Colonic mucosa (tissue), 4 donors: ENCODE measurements at regions not wholly inside any gene's neighbourhood (a gene's known extent, or its start where the extent isn't known, plus 50 kb on each side); places are given as distances from the start of the nearest gene placed in this dataset.
"Not testable (repeated sequence)": the region's sequence is repeated elsewhere in the genome, so short reads cannot be mapped to it uniquely, and the experiment has no call there.

Source experiments
- DNase-seq: peaks from one replicate; pipeline ENCODE4 v3.0.0-alpha.2; 2020
- H3K27ac ChIP-seq: fragments of 200-600 bp; one replicate; pipeline ENCODE4 v1.8.0; 2021
- H3K27me3 ChIP-seq: fragments of 200-600 bp; one replicate; pipeline ENCODE4 v1.8.0; 2021
- H3K36me3 ChIP-seq: fragments of 200-600 bp; one replicate; pipeline ENCODE4 v1.8.0; 2021
- H3K4me1 ChIP-seq: fragments of 200-600 bp; one replicate; pipeline ENCODE4 v1.8.0; 2021; ENCODE audit warnings: mild to moderate bottlenecking
- H3K4me3 ChIP-seq: fragments of 200-600 bp; one replicate; pipeline ENCODE4 v1.8.0; 2021
- H3K9ac ChIP-seq, 2 donors: one replicate each; pipeline ENCODE4 v1.7.0; 2013; ENCODE audit warnings: control low read depth in 2 of 2, low read depth in 2 of 2, low read length in 2 of 2
- H3K9me3 ChIP-seq: fragments of 200-600 bp; one replicate; pipeline ENCODE4 v1.8.0; 2021
- intact Hi-C: fragments of 100-400 bp; cut with DNase I; formaldehyde crosslinking; loops from one replicate; pipeline ENCODE4 v1.14.1; 2022
- TF ChIP-seq, protein P1 (sequence below): fragments of 200-600 bp; IDR thresholded peaks from one replicate; pipeline ENCODE4 v1.8.0; 2022; ENCODE audit warnings: antibody characterized with exemption, mild to moderate bottlenecking
- donor health status: healthy.
- donor health status: DM: no; HTN: no; CAD: no.
- donor health status: DM: no; HTN: no; CAD: no.

DNA sequence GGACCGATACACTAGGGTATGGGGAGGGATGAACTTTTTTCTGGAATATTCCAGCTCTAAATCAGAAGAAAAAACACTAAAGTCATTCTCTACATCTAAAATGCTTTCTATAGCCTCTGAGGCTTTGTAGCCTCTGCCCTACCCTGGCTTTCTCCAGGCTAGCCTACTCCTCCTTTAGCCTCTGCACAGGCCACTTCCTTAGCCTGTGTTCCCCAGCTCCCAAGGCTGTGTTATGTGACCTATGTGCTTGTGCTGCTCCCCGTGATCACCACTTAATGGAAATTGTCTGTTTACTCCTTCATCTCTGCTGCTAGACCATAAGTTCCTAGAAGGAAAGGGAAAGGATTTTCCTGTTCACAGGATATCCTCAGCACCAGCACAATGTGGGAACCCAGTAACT is 92.8 kb downstream of the SEC16B start:
- H3K9me3 ChIP-seq: no peaks in the 10 kb centered on the region

DNA sequence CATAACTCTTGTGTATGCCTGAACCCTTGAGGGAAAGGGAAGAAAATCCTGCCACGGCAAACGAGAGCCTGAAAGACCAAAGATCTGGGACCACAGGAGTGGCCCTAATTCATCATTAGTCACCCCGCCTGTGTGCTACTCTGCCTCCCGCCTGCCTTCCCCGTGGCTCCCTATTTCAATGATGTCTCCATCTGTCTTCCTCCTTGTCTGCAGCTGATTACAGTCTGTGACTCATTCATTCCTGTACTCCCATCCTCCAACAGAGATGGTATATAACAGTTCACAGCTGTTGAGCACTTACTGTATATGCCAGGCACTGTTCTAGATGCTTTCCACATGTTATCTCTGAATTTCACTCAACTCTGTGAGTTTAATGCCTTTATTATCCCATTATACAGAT is 96.6 kb downstream of the SEC16B start:
- no peaks in the 10 kb centered on the region for H3K4me1 ChIP-seq
- H3K36me3 ChIP-seq: no peaks in the 10 kb centered on the region
- H3K4me3 ChIP-seq: no peak overlapping the region
- DNase-seq: no peak
- intact Hi-C loops: no loop called here
- TF ChIP-seq, protein P1, sequence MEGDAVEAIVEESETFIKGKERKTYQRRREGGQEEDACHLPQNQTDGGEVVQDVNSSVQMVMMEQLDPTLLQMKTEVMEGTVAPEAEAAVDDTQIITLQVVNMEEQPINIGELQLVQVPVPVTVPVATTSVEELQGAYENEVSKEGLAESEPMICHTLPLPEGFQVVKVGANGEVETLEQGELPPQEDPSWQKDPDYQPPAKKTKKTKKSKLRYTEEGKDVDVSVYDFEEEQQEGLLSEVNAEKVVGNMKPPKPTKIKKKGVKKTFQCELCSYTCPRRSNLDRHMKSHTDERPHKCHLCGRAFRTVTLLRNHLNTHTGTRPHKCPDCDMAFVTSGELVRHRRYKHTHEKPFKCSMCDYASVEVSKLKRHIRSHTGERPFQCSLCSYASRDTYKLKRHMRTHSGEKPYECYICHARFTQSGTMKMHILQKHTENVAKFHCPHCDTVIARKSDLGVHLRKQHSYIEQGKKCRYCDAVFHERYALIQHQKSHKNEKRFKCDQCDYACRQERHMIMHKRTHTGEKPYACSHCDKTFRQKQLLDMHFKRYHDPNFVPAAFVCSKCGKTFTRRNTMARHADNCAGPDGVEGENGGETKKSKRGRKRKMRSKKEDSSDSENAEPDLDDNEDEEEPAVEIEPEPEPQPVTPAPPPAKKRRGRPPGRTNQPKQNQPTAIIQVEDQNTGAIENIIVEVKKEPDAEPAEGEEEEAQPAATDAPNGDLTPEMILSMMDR: no peak
- no peaks in the 10 kb centered on the region for H3K9me3 ChIP-seq
- no peak overlapping the region for H3K27ac ChIP-seq
- no peak overlapping the region for H3K9ac ChIP-seq
- no peaks in the 10 kb centered on the region for H3K27me3 ChIP-seq

More for the DNA sequence above, 92.8 kb downstream of the SEC16B start:
- Histone ChIP-seq H3K4me1 (no peaks in the 10 kb centered on the region), H3K27me3 (no peaks in the 10 kb centered on the region), H3K27ac (no peak overlapping the region), H3K36me3 (no peaks in the 10 kb centered on the region), H3K9ac (no peak overlapping the region), H3K4me3 (no peak overlapping the region)
- TF ChIP-seq, protein P1: no peak
- no peak for DNase-seq
- intact Hi-C loops: no loop called here

DNA sequence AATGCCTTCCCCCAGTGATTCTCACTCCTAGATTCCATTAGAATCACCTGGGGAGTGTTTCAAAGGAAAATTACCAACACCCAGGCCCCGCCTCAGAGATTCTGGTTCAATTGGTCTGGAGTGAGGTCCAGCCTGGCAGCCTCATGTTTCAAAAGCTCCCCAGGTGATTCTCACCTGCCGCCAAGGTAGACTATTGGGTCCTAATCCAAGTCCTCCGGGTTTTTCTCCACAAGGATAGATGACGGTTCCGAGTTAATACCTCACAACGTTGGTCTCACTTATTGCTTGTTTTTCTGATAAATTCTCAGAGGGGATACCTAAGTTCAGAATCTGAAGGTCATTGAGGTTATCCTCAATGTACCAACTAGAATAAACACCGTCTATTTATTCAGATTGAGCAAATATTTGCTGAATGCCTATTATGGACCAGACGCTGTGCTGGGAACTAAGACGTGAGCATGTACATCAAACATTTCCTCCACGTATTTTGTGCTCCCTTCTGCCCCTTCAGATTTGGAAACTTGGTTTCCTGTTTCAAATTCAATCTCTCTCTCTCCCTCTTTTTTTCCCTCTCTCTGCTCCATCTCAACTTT is 97.5 kb downstream of the SEC16B start:
- no peaks in the 10 kb centered on the region for H3K4me1 ChIP-seq
- H3K27me3 ChIP-seq: no peaks in the 10 kb centered on the region
- no peak overlapping the region for H3K9ac ChIP-seq
- no peak overlapping the region for H3K27ac ChIP-seq
- DNase-seq: no peak
- no peaks in the 10 kb centered on the region for H3K36me3 ChIP-seq
- H3K4me3 ChIP-seq: no peak overlapping the region
- TF ChIP-seq, protein P1: no peak
- no peaks in the 10 kb centered on the region for H3K9me3 ChIP-seq
- intact Hi-C loops: no loop called here

DNA sequence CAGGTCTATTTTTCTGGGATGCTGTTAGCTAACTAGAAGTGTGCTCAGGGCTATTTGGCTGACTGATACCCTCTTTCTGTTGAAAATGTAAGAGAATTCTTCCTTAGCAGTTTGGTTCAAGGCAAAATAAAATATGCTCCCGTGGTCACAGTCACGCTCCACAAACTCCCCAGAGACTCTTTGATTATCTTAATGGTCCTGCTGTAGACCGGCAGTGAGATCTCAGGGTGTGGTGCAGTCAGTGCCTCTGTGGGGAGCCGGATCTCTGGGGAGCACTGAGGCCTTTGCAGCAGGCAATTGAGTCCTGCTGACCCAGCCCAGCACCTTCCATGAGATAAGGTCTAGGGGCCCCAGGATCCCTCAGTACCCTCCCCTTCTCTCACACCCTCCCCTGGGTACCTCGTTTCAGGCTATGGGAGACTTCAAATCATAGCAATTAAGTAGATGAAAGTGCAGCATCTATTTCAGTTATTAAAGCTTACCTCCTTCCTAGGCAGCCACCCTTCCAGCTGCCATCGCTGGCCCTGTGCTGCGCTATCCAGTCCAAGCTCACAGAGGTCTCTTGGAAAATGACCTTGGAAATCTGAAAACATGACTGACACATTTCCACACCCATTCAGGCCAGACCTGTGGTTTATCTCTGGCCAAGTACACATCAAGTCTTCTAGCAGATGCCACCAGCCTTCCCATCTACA is 98.1 kb downstream of the SEC16B start:
- H3K9me3 ChIP-seq: no peaks in the 10 kb centered on the region
- H3K27me3 ChIP-seq: no peaks in the 10 kb centered on the region
- TF ChIP-seq, protein P1: no peak
- no peak overlapping the region for H3K4me3 ChIP-seq
- H3K4me1 ChIP-seq: no peaks in the 10 kb centered on the region
- H3K36me3 ChIP-seq: no peaks in the 10 kb centered on the region
- no peak for DNase-seq
- intact Hi-C loops: no loop called here
- no peak overlapping the region for H3K27ac ChIP-seq
- no peak overlapping the region for H3K9ac ChIP-seq

DNA sequence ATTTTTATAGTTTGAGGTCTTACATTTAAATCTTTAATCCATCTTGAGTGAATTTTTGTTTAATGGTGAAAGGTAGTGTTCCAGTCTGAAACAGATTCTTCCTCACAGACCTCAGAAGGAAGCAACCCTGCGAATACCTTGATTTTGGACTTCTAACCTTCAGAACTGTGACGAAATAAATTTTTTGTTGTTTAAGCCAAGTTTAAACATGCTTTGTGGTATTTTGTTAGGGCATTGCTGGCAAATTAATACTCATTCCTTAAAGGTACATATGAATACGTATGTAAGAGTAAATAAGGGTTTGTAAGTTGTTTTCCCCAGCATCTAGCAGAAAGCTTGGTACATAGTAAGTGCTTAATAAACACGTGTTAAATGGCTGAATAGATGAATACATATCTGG is 100.3 kb downstream of the SEC16B start:
- DNase-seq: no peak
- TF ChIP-seq, protein P1: no peak
- Histone ChIP-seq H3K4me1 (no peaks in the 10 kb centered on the region), H3K27me3 (no peaks in the 10 kb centered on the region), H3K9me3 (no peaks in the 10 kb centered on the region), H3K9ac (no peak overlapping the region), H3K36me3 (no peaks in the 10 kb centered on the region), H3K27ac (no peak overlapping the region), H3K4me3 (no peak overlapping the region)
- intact Hi-C loops: no loop called here

DNA sequence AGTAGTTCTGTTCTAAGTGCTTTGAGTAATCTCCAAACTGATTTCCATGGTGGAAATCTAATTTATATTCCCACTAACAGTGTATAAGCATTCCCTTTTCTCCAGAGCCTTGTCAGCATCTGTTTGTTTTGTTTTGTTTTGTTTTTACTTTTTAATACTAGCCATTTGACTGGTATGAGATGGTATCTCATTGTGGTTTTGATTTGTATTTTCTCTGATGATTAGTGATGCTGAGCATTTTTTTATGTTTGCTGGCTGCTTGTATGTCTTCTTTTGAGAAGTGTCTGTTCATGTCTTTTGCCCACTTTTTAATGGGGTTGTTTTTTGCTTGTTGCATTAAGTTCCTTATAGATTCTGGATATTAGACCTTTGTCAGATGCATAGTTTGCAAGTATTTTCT is 100.8 kb downstream of the SEC16B start:
- H3K4me3 ChIP-seq, H3K36me3 ChIP-seq, H3K9ac ChIP-seq, H3K27me3 ChIP-seq, H3K9me3 ChIP-seq, DNase-seq, H3K4me1 ChIP-seq, H3K27ac ChIP-seq, intact Hi-C loops: not testable (repeated sequence)
